K562 (cell line): ENCODE measurements at regions not wholly inside any gene's neighbourhood (a gene's known extent, or its start where the extent isn't known, plus 50 kb on each side); places are given as distances from the start of the nearest gene placed in this dataset.

Experiments
- ATAC-seq: fragments of 200-7000 bp; cut with Tn5 transposase; 3 replicates; pipeline ENCODE4 v1.9.1; 2020; ENCODE audit warnings: moderate library complexity
- BruUV-seq: library from RNA; stranded (reverse); fragments of 400-500 nt; replicated peaks from 2 replicates; lab custom pipeline; 2021; lab: Mats Ljungman, UMichigan
- CTCF ChIA-PET: fragments of 300-600 bp; formaldehyde crosslinking; extraction: SDS; loops from one replicate; lab custom pipeline; 2021; ENCODE audit warnings: low intra/inter-chr PET ratio; lab: Yijun Ruan, JAX
- POLR2A ChIA-PET: fragments of 300-600, 350-650 bp; sonication (Branson Sonifier 250); formaldehyde crosslinking; extraction: SDS; loops from one replicate; lab custom pipeline; 2021; ENCODE audit warnings: antibody characterized with exemption, inconsistent platforms; lab: Yijun Ruan, JAX
- DNase-seq, 4 experiments: peaks; one replicate each; pipeline versions ENCODE4 v3.0.0 to v3.0.0-alpha.2; 2011 to 2018; ENCODE audit warnings: low spot score in 3 of 4, mixed read lengths in 3 of 4; ENCODE audit errors: extremely low read depth in 1 of 4
- FAIRE-seq: peaks from 2 replicates; lab custom pipeline; 2011; peaks lifted over from hg19 to GRCh38; lab: Jason Lieb, UNC
- H2AFZ ChIP-seq: 2 replicates; pipeline ENCODE4 v1.6.0; 2011; ENCODE audit warnings: low read depth, low read length, control low read depth, inconsistent platforms
- H3K27ac ChIP-seq: fragments of 200-600 bp; 3 replicates; pipeline ENCODE4 v1.8.0; 2011; ENCODE audit warnings: low read depth, mild to moderate bottlenecking, control low read depth, inconsistent platforms, low read length, moderate library complexity, mixed read lengths; ENCODE audit errors: extremely low read depth
- H3K27me3 ChIP-seq, 2 experiments: fragments of 300-600 bp in 1 of 2; 2 replicates in 1 of 2; 3 replicates in 1 of 2; pipeline versions ENCODE4 v1.6.0 to v1.8.0; 2011; ENCODE audit warnings: inconsistent platforms in 2 of 2, low read length in 2 of 2, mild to moderate bottlenecking in 1 of 2, mixed read lengths in 1 of 2, moderate library complexity in 1 of 2; ENCODE audit not compliant: control insufficient read depth in 2 of 2, insufficient read depth in 2 of 2
- H3K36me3 ChIP-seq: fragments of 300-600 bp; 3 replicates; pipeline ENCODE4 v1.8.0; 2011; ENCODE audit warnings: mild to moderate bottlenecking, low read length, inconsistent platforms; ENCODE audit not compliant: control insufficient read depth, insufficient read depth
- H3K4me1 ChIP-seq, 2 experiments: fragments of 200-600 bp in 1 of 2; replicated peaks in 1 of 2; 2 replicates in 1 of 2; 3 replicates in 1 of 2; pipeline versions ENCODE4 v1.5.1 to v1.8.0; 2011; ENCODE audit warnings: inconsistent platforms in 2 of 2, low read length in 2 of 2, mild to moderate bottlenecking in 1 of 2, mixed read lengths in 1 of 2, moderate library complexity in 1 of 2; ENCODE audit not compliant: control insufficient read depth in 2 of 2, insufficient read depth in 2 of 2
- H3K4me2 ChIP-seq: 2 replicates; pipeline ENCODE4 v1.6.1; 2011; ENCODE audit warnings: low read length, control low read depth, inconsistent platforms, mixed read lengths; ENCODE audit not compliant: insufficient read depth
- H3K4me3 ChIP-seq: fragments of 200-600 bp; sonication (generic), shearing (Covaris generic); 2 replicates; pipeline ENCODE4 v1.5.1; 2016; ENCODE audit warnings: control low read depth, inconsistent platforms
- H3K79me2 ChIP-seq: fragments of 200-600 bp; 3 replicates; pipeline ENCODE4 v1.8.0; 2011; ENCODE audit warnings: low read length, inconsistent platforms; ENCODE audit not compliant: control insufficient read depth, insufficient read depth
- H3K9ac ChIP-seq, 2 experiments: 2 replicates each; pipeline versions ENCODE4 v1.6.0 to v1.6.1; 2011; ENCODE audit warnings: low read depth in 2 of 2, low read length in 2 of 2, control low read depth in 1 of 2, inconsistent platforms in 1 of 2, mild to moderate bottlenecking in 1 of 2, mixed read lengths in 1 of 2; ENCODE audit not compliant: insufficient read depth in 1 of 2
- H3K9me1 ChIP-seq: one replicate; pipeline ENCODE4 v1.6.0; 2011; ENCODE audit warnings: inconsistent platforms, mild to moderate bottlenecking, low read length, moderate library complexity; ENCODE audit not compliant: control insufficient read depth, insufficient read depth
- H3K9me3 ChIP-seq: replicated peaks from 2 replicates; pipeline ENCODE4 v1.5.1; 2011; ENCODE audit warnings: low read depth, low read length, inconsistent platforms; ENCODE audit not compliant: control insufficient read depth, insufficient read depth
- H4K20me1 ChIP-seq: replicated peaks from 2 replicates; pipeline ENCODE4 v1.6.1; 2011; ENCODE audit warnings: low read length, inconsistent platforms, mixed read lengths; ENCODE audit not compliant: control insufficient read depth, insufficient read depth
- CEBPG ChIP-seq, 3 experiments: fragments of 200-800 bp in 1 of 3; sonication (Bioruptor generic) in 1 of 3; sonication (generic) in 1 of 3; formaldehyde crosslinking in 1 of 3; IDR thresholded peaks in 2 of 3; conservative IDR thresholded peaks in 1 of 3; 2 replicates each; pipeline versions ENCODE4 v1.6.1 to v1.8.0; 2016 to 2022; ENCODE audit warnings: missing compliant biosample characterization in 2 of 3, missing genetic modification characterization in 2 of 3, mild to moderate bottlenecking in 1 of 3, missing genetic modification reagents in 1 of 3
- IFI16 ChIP-seq: fragments of 250-450 bp; sonication (Bioruptor Pico); IDR thresholded peaks from 2 replicates; pipeline ENCODE4 v2.1.2; 2022; ENCODE audit warnings: mild to moderate bottlenecking, inconsistent platforms
- LEF1 ChIP-seq: fragments of 450-650 bp; IDR thresholded peaks from 2 replicates; pipeline ENCODE4 v1.6.1; 2016; ENCODE audit warnings: mild to moderate bottlenecking
- NFE2 ChIP-seq: IDR thresholded peaks from 2 replicates; pipeline ENCODE4 v1.6.1; 2014; ENCODE audit warnings: antibody characterized with exemption, low read depth
- in situ Hi-C: fragments of 300-500 bp; cut with MboI; formaldehyde crosslinking; loops from 4 replicates; pipeline ENCODE4 v1.15.0; 2018; ENCODE audit warnings: inconsistent platforms, mixed read lengths
- intact Hi-C: fragments of 100-400 bp; cut with micrococcal nuclease; formaldehyde crosslinking; loops from 2 replicates; pipeline ENCODE4 v1.14.2; 2022
- TF ChIP-seq, protein P1 (sequence below): fragments of 250-450 bp; sonication (Bioruptor Pico); IDR thresholded peaks from 2 replicates; pipeline ENCODE4 v1.4.0; 2020

DNA sequence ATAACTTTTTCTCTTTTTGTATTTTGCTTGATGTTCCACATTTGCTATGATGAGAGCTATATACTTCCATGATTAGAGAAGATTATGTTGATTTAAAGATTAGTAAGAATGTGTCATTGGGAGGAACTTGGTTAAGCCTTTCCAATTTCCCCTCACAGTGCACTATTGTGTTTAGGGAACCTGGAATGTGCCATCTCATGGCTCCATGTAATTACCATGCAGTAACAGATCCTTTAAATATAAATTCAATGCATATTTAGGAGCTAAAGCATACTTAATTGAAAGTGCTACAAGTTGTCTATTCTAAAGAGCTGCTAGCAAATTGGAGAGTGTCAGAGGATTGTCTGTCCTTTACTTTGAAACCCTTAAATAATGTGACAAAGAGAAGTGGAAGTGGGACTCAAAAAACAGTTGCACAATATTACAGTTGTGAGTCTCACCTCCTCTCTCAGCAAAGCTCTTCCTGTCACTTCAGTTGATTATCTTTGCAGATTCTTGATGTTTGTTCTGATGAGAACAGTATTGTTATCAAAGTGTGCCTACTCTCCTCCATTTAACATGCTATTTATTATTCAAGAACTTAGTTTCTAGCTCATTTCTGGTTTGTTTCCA is 1162.7 kb upstream of the ZEB2 start:
- Histone ChIP-seq H2AFZ (peak overlapping the region; percentile 51), H3K4me3 (no peak overlapping the region), H3K27ac (no peak overlapping the region), H4K20me1 (no peaks in the 10 kb centered on the region), H3K9ac (no peak overlapping the region), H3K9me3 (no peaks in the 10 kb centered on the region), H3K36me3 (no peaks in the 10 kb centered on the region), H3K4me1 (peaks cover 0 to 5% of the 10 kb centered on the region in 2 experiments; a peak in 2 of 5 replicates), H3K27me3 (no peaks in the 10 kb centered on the region), H3K79me2 (no peaks in the 10 kb centered on the region), H3K4me2 (no peak overlapping the region), H3K9me1 (no peaks in the 10 kb centered on the region)
- DNase-seq (no peak), FAIRE-seq (no peak), ATAC-seq (no peak)
- in situ Hi-C loops: no loop called here
- no TSS peak for BruUV-seq
- CTCF ChIA-PET: no interaction called here
- intact Hi-C loops: no loop called here
- POLR2A ChIA-PET: no interaction called here
- TF ChIP-seq, protein P1, sequence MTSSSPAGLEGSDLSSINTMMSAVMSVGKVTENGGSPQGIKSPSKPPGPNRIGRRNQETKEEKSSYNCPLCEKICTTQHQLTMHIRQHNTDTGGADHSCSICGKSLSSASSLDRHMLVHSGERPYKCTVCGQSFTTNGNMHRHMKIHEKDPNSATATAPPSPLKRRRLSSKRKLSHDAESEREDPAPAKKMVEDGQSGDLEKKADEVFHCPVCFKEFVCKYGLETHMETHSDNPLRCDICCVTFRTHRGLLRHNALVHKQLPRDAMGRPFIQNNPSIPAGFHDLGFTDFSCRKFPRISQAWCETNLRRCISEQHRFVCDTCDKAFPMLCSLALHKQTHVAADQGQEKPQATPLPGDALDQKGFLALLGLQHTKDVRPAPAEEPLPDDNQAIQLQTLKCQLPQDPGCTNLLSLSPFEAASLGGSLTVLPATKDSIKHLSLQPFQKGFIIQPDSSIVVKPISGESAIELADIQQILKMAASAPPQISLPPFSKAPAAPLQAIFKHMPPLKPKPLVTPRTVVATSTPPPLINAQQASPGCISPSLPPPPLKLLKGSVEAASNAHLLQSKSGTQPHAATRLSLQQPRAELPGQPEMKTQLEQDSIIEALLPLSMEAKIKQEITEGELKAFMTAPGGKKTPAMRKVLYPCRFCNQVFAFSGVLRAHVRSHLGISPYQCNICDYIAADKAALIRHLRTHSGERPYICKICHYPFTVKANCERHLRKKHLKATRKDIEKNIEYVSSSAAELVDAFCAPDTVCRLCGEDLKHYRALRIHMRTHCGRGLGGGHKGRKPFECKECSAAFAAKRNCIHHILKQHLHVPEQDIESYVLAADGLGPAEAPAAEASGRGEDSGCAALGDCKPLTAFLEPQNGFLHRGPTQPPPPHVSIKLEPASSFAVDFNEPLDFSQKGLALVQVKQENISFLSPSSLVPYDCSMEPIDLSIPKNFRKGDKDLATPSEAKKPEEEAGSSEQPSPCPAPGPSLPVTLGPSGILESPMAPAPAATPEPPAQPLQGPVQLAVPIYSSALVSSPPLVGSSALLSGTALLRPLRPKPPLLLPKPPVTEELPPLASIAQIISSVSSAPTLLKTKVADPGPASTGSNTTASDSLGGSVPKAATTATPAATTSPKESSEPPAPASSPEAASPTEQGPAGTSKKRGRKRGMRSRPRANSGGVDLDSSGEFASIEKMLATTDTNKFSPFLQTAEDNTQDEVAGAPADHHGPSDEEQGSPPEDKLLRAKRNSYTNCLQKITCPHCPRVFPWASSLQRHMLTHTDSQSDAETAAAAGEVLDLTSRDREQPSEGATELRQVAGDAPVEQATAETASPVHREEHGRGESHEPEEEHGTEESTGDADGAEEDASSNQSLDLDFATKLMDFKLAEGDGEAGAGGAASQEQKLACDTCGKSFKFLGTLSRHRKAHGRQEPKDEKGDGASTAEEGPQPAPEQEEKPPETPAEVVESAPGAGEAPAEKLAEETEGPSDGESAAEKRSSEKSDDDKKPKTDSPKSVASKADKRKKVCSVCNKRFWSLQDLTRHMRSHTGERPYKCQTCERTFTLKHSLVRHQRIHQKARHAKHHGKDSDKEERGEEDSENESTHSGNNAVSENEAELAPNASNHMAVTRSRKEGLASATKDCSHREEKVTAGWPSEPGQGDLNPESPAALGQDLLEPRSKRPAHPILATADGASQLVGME (CRISPR knock-in tag): no peak
- TF ChIP-seq CEBPG (CRISPR knock-in tag; IDR thresholded peaks at IDR 0.05): no peak
- peak; percentile 36 to 72; a peak in 2 of 4 replicates for TF ChIP-seq CEBPG (tag; conservative IDR thresholded peaks at IDR 0.05 in 1 of 2, IDR thresholded peaks at IDR 0.05 in 1 of 2)
- peak; percentile 65 for TF ChIP-seq NFE2
- TF ChIP-seq IFI16 (CRISPR knock-in tag): no peak
- TF ChIP-seq LEF1: no peak
